Hematopoietic multipotent progenitor cell treated with erythropoietin and hydrocortisone succinate and interleukin-3 and kit ligand, for 6 days (in vitro differentiated cells): ENCODE measurements at regions not wholly inside any gene's neighbourhood (a gene's known extent, or its start where the extent isn't known, plus 50 kb on each side); places are given as distances from the start of the nearest gene placed in this dataset.
"Not testable (repeated sequence)": the region's sequence is repeated elsewhere in the genome, so short reads cannot be mapped to it uniquely, and the experiment has no call there.

Experiments used
- DNase-seq: peaks from one replicate; pipeline ENCODE4 v3.0.0-alpha.2; 2015

- no peak for DNase-seq
Observed at GRCh38 chrX:13955975-13956374, 73.7 kb downstream of the GEMIN8 start.

DNA sequence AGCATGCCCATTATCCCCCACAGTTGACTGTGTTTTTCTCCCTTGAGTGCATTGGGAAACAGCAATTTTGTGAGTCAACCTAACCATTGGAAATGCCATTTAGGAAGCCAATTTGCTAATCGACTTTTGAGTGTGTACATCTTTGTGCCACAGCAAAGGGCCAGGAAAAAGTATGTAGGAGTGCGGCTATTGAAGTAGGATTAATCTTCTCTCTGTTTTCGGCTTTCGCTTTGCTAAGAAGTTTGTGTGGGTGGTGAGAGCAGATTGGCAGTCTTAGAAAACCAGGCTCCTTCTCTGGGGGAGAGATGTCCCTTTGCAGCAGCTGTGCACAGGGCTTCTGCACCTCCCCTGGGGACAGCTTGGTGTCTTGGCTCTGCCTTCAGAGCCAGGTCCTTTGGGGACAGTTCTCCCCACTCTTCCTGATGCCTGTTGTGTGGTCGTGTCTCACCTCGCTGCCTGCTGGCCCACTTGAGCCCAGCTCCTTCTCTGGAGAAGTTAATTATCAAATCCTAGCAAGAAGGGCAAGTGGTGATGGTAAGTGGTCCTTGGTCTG is 74.5 kb downstream of the GEMIN8 start:
- no peak for DNase-seq

- no peak for DNase-seq
Observed at GRCh38 chrX:13952581-13952980, 77.1 kb downstream of the GEMIN8 start.

- not testable (repeated sequence) for DNase-seq
Observed at GRCh38 chrX:13946223-13946622, 83.5 kb downstream of the GEMIN8 start.

GRCh38 chrX:13945787-13946186 is 83.9 kb downstream of the GEMIN8 start:
- not testable (repeated sequence) for DNase-seq

- no peak for DNase-seq
Observed at GRCh38 chrX:13940671-13941070, 89.0 kb downstream of the GEMIN8 start.

GRCh38 chrX:13939741-13940597 is 89.7 kb downstream of the GEMIN8 start:
- DNase-seq: no peak

- DNase-seq: no peak
Observed at GRCh38 chrX:13938829-13939530, 90.7 kb downstream of the GEMIN8 start.

GRCh38 chrX:13938051-13938828 is 91.5 kb downstream of the GEMIN8 start:
- peak; percentile 5 for DNase-seq

- peak; percentile 2 for DNase-seq
Observed at GRCh38 chrX:13937370-13938050, 92.2 kb downstream of the GEMIN8 start.

DNA sequence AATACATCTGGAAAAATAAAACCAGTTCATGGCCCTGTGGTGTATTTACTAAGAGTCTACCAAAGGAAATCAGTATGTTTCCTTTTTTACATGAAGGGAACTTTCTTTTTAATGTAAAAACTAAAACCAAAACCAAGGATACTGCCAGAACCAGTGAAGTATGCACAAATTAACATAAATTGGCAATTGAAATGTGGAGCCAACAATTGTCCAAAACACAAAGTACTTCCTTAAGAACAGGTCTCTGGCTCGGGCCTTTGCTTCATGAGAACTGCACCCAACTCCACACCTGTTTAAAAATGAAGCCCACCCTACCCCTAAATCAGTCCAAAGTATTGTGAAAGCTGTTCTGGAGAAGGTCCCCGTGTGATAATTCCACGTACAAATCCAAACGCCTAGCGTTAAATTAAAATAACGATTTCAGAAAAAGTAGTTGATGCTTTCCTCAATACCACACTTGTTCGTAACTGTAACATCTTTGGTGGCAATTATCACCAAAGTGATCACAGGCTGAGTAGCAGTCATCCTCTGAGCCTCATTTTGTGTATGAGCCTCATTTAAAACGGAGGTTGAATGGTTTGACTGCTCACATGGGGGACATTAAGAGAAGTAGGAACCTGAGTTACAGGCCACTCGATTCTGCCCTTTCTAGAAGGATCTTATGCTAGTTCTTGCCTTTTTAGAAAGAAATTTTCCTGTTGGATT is 93.0 kb downstream of the GEMIN8 start:
- no peak for DNase-seq

DNA sequence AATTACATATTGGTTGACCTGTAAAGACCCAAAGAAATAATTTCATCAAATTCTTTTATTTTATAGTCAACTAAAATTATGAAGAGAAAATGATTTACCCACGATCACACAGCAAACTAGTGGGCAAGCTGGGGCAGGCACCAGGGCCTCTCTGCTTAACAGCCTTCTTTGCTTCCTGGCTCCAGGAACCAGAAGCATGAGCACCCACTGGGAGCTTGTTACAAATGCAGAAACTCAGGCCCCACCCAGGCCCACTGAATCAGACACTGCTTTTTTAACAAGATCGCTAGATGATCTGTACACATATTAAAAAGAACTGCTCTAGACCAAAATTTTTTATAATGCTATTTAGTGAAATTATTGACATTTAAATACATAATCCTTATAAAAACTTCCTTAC is 95.0 kb downstream of the GEMIN8 start:
- no peak for DNase-seq

- no peak for DNase-seq
Observed at GRCh38 chrX:13933851-13934250, 95.8 kb downstream of the GEMIN8 start.

DNA sequence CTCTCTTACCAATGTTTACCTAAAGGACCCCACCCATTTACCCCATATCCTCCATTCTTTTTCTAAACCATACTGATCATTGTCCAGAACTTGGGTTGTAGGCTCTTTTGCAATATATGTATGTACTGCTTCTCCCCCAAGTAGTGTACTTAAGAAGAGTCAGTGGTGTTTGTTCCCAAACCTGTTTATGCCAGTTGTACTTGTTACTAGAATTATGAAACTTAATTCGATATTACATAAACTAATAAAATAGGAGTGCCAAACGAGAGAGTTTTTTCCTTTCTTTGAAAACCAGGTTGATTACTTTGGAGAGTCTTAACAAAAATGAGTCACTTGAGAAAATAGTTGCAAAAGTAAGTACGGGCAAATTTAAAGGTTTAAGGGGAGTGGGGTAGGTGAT is 96.3 kb downstream of the GEMIN8 start:
- no peak for DNase-seq

DNA sequence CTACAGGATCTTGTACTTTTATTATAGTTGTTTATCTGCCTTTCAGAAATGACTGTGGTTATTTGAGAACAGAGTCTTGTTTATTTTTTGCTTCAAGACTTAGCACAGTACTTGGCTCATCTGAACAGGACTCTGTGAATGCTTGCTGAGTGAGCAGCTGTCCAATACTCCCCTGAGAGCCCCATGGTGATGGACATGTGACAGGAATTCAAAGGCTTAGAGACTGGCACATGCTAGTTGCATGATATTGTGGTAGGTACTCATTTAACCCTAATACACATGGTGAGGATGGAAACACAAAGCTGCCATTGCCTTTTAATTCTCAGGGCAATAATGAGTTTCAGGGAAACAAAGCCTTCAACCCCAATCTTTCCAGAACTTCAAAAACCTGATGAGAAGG is 97.3 kb downstream of the GEMIN8 start:
- DNase-seq: no peak

GRCh38 chrX:13927175-13927574 is 102.5 kb downstream of the GEMIN8 start:
- no peak for DNase-seq

DNA sequence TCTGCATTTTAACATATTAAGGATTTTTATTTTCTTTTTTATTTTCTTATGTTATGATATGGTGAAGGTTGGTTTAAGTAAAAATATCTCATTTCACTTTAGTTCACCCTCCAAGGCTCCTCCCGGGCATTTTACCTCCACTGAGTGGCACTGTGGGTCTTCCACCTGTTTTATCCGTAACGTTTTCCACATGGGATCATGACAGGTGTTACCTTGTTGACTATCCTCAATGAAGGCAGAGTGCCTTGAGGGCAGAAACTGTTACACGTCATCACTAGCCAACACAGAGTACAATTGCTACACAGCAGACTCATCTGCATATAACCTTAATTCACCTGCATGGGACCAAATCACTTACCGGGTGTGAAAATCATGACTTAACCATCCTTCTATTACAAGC is 105.8 kb downstream of the GEMIN8 start:
- no peak for DNase-seq

DNA sequence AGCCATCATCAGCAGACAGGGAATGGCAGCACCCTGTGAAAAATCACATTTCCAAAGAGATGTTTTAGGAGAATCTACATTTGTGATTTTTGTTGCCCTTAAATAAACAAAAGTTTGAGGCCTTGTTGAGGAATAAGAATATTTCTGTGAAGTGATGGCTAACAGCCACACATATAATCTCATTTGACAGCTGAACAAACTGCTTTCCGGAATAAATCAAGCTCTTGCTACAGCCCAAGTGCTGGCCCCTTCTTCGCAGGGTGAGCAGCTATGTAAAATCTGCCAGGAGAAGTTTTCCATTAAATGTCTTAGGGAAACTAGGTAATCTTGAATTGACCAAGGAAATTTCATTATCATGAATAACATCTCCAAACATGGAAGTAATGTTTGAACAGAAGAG is 106.4 kb upstream of the GPM6B start:
- DNase-seq: no peak

DNA sequence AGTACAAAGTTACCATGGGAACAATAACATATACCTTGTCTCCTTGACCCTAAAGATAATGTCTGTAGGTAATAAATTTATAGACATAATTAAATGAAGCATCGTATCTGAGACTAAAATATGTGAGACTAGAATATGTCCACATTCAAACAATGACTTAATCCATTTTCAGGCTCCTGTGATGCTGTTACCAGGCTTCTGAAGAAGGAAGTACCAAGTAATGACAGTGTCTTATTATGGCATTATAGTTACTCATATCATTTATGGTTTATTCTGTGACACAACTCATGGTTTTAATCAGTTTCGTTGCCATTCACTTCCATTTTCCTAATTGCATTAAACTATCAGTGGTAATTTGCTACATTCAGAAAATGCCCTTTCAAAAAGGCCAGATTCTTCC is 100.6 kb upstream of the GPM6B start:
- no peak for DNase-seq

DNA sequence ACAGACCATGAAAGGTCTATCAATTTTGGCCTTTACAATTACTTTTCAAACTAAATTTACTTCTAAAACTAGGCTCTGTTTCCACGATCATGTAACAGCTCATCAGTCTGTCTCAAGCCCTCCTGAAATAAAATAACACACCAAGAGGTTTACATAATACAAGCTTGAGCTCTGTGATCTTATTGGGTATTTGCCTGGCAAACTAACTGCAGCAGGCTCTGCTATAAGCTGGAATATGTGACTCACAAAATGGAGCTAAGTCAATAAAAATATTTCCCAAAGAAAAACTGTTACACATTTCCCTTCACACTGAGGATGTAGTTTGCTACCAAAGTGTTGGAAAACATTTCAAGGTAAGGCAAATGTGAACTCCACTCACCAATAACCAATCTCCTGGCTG is 94.7 kb upstream of the GPM6B start:
- DNase-seq: no peak

DNA sequence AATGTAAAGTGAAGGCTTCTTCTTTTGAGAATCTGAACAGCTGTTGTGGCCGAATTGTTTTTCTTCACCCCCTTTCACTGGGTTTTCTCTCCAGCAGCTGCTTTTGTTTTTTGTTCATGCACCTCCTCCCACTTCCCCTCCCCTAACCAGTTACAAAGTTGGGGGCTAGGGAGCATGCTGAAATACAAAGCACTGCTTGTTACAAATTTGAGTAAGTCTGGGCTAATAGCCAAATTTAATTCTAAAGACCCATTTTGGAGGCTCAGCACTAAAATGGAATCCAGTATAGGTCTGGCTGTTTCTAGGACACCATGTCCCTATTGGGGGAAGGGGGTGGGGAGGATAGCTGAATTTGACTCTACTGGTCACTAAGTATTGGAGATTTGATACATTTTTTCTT is 89.2 kb upstream of the GPM6B start:
- no peak for DNase-seq

DNA sequence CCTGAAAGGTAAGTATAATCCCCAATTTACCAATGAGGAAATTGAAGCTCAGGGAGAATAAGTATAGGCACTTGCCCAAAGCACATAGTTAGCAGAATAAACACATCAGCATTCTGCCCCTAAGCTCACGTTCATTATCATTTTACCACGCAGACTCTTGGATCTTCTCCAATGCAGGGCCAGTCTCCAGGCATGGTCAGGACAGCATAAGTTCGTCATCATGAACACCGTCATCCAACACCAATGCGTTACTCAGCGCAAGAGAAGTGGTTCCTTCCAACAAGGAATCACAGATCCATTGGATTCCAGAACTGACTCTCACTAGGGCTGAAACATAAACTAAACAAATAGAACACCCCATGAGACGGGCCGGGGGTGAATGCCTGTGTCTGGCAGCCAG is 86.5 kb upstream of the GPM6B start:
- DNase-seq: no peak
